NCI-H774 (cell line): ENCODE measurements at regions not wholly inside any gene's neighbourhood (a gene's known extent, or its start where the extent isn't known, plus 50 kb on each side); places are given as distances from the start of the nearest gene placed in this dataset.
"Not testable (repeated sequence)": the region's sequence is repeated elsewhere in the genome, so short reads cannot be mapped to it uniquely, and the experiment has no call there.

ENCODE experiments used
- DNase-seq: peaks from one replicate; lab custom pipeline; 2025; lab: John Stamatoyannopoulos, UW

- DNase-seq, result no peak
Measured at GRCh38 chr21:15278279-15278678, 213.5 kb upstream of the NRIP1 start.

DNA sequence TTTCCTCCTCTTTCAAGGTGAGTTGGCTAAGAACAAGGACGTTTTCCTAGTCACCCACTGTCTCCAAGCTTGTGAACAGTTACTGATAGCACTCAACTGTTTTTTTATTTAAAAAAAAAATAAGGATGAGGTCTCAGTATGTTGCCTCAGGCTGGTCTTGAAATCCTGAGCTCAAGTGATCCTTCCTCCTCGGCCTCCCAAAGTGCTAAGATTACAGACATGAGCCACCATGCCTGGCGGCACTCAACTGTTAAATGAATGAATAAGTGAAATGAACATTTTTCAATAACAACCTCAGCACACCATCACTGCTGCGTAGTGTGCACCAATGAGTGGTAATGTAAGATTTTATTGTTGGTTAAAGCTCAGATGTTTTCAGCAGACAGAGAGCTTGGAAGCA is 214.1 kb upstream of the NRIP1 start:
- no peak for DNase-seq

DNA sequence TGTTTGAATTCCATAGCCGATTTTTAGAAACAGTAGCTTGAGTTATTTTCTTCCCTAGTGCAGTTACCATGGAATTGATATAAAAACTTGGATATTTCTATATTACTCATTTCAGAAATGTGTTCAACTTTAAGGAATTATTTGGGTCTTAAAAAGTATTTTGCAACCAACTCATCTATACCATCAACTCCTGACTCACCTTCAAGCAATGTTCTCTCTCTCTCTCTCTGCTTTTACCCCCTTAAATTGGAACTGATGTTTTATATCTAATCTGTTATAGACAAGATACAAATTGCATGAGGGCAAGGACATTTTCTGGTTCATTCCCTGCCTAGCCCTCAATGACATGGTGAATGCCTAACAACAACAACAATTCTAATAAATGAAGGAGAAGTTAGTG is 214.7 kb upstream of the NRIP1 start:
- DNase-seq, result no peak

GRCh38 chr21:15281714-15282113 is 216.9 kb upstream of the NRIP1 start:
- DNase-seq, result no peak

DNA sequence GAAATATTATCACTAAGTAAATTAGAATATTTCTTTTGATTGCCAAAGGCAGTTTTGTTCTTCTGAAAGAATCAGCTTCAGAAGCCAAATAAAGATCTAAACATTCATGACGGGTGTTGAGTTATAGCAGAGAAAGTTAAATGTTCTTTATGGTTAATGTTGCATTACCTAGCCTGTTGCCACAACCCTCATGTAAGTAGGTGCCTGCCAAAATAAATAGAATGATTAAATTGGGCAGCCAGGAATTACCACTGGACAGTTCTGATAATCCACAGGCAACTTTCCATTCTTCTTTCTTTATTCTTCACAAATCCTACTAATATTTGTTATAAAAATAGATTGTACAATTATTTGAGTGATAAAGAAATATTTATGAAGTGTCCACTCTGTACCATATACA is 217.9 kb upstream of the NRIP1 start:
- peak; percentile 26 for DNase-seq

DNA sequence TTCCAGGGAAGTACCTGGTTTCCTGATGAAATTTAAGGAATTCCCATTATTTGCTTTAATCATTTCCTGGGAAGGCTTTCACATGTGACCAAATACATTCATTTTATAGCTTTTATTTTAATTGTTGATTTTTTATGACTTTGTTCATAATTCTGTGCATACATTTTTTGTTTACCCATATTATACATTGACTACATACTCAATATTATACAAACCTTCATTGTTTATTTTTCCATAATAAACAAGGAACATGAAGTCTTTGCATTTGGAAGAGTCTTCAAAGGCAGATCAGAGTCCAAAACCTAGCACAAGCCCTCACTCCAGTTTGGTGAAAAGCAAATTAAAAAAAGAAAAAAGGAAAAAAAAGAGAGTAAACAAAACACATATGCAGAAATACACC is 218.3 kb upstream of the NRIP1 start:
- DNase-seq, result no peak

GRCh38 chr21:15283789-15284188 is 219.0 kb upstream of the NRIP1 start:
- DNase-seq, result peak; percentile 75

- DNase-seq, result no peak
Measured at GRCh38 chr21:15285556-15285955, 220.8 kb upstream of the NRIP1 start.

GRCh38 chr21:15289246-15289645 is 224.4 kb upstream of the NRIP1 start:
- DNase-seq, result no peak

DNA sequence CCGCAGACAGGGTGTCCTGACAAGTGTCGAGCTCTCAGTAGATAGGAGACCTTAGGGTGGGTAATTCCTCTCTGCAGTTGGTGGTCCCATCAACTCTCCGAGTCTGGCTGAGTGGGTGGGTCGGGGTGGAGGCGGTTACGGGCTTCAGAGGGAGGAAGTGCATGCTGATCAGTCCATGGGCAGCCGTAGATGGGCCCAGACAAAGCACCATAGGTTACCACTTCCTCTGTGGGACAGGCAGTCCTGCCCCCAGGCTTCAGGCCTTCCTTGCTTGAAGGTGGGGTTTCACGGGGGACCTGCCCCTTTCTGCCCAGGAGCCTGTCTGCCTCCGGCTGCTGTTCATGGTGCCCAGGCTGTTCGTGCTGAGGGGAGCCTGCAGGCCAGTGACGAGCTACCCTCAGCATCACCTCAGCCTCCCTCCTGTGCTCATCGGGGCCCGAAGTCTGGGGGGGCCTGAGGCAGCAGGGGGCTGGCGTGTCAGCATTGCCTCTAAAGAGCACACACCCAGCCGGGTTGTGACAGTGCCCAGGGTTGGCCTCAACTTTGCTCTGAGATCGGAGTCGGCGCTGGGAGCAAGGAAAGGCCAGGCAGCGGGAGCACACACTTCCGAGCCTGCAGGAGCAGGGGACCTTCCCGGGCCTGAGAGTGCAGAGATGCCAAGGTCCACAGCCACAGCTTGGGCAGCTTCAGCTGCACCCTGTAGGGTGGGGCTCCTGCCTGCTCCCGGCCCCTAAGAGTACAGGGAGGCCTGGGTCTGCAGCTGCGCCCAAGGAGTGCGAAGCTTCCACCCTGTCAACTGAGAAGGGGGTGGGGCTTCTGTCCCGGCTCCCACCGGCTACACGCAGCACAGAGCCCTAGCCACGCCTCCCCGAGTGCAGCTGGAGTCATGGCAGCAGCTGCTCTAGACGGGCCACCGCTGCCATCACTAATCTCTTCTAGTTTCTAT is 225.4 kb upstream of the NRIP1 start:
- peak; percentile 87 for DNase-seq

DNA sequence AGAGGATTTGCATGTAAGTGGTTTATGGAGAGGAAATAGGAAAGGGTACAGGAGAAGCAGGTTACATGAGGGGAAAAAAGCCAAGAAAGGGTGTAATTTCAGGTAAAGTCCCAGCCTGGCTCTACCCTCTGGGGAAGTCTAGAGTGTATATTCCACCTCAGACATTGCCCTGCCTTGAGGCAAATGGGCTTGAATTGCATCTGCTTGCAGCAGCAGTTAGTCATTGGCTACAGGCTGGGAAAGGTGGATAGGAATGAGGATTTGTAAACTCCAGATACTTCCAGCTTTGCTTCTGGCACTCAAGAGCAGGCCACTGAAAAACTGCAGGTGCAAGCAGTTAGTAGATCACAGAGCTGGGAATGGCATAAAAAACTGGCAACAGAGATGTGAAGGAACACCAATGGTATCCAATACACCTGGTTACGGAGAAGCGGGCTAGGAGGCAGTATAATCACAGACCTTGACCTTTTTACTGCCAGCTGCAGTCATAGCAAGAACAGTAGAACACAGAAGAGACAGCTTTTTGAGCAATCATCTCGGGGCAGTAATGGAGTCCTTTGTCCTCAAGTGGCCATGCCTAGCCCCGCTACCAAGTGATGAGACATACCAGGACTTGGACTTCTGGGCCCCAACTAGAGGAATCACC is 226.9 kb upstream of the NRIP1 start:
- no peak for DNase-seq

- DNase-seq, result no peak
Measured at GRCh38 chr21:15293240-15293639, 228.4 kb upstream of the NRIP1 start.

DNA sequence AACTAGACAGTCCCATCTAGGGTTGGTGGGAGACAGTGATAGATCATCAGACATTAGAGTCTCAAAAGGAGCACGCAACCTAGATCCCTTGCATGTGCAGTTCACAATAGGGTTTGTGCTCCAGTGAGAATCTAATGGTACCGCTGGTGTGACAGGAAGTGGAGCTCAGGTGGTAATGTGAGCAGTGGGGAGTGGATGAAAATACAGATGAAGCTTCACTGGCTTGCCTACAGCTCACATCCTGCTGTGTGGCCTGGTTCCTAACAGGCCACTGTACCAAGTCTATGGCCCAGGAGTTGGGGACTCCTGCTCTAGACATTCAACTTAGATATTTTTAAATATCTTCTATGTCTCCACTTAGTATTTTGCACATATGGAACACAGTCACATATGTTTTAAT is 231.1 kb upstream of the NRIP1 start:
- no peak for DNase-seq

- DNase-seq, result no peak
Measured at GRCh38 chr21:15297824-15298223, 233.0 kb upstream of the NRIP1 start.

- DNase-seq, result no peak
Measured at GRCh38 chr21:15298306-15298705, 233.5 kb upstream of the NRIP1 start.

- DNase-seq, result not testable (repeated sequence)
Measured at GRCh38 chr21:15298755-15299154, 234.0 kb upstream of the NRIP1 start.

GRCh38 chr21:15300131-15300530 is 235.3 kb upstream of the NRIP1 start:
- no peak for DNase-seq

- no peak for DNase-seq
Measured at GRCh38 chr21:15301014-15301413, 236.2 kb upstream of the NRIP1 start.

DNA sequence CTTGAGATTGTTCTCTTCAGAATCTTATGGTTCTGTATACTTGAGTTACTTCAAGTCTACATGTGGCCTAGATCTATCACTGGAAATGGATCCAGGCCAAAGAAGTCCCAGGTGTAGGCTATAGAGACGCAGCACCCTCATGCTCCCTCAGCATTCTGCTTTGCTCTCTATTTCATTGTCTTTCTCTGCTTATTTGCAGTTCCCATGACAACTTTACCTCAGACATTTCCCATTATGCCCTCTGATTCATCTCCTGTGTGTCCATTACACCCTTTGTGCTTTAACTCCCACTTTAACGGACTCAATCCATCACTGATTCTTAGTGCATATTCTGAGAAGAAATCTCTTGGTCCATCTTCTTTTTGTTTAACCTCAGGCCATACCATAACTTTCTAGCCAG is 236.9 kb upstream of the NRIP1 start:
- DNase-seq, result no peak

DNA sequence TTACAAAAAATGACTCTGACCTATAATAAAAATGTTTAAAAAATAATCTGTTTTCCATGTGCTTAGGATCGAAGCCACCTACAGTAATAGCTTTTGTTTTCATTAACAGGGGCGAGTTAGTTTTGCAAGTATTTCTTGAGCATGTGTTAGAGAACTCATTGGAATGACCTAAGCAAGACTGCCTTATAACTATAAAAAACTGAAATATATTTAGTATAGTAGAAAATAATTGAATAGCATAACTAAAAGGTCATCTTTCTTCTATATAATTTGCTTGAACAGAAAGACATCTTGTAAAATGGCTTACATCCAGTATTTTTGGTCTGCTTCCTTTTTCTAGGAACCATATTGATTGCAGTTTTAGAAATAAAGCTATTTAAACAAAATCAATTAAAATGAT is 241.5 kb upstream of the NRIP1 start:
- DNase-seq, result no peak

GRCh38 chr21:15308333-15308732 is 243.5 kb upstream of the NRIP1 start:
- no peak for DNase-seq

GRCh38 chr21:15309022-15309590 is 244.3 kb upstream of the NRIP1 start:
- no peak for DNase-seq

DNA sequence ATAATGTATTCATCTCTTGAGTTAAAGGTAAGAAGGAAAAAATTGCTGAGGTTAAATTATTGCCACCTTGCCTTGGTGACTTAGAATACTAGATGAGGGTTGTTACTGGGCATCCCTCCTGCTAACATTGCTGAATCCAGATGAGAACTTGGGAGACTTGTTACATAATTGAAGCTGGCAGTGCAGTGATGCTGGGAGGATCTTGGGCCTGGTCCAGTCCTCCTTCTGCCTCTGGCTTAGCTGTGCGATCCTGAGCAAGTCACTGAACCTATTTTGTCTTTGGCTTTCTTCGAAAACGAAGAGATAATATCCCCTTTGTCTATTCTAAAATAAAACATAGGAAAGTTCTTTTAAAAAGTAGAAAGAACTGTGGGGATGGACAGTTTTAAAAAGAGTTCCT is 244.9 kb upstream of the NRIP1 start:
- no peak for DNase-seq
